ENCODE measurements at regions not wholly inside any gene's neighbourhood (a gene's known extent, or its start where the extent isn't known, plus 50 kb on each side); places are given as distances from the start of the nearest gene placed in this dataset. TPM values are rescaled to one million over a fixed set of nuclear protein-coding genes. Genes with fewer than 3 reads are reported as not detected.

DNA sequence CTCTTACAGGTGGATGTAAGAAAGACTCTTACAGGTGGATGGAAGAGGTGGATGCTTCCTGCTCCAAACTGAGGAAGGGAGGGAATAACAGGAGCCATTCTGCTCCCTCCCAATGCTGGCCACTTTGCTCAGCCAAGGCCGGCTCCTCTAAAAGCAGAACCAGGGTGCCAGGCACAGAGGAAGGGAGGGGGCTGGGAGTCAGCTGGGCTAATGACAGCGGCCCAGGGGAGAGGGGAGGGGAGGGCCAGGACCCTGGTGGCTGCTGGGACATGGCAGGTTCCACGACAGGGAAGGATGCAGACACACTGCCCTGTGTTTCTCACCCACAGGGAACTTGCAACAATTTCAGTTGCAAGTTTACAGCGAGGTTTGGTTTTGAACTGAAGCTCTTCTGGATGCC is 173.4 kb downstream of the ANAPC1 start:
- no peak for DNase-seq (ENCODE audit: low read depth)
- no peak overlapping the region for H3K4me3 ChIP-seq (ENCODE audit: low read depth, low read length)
- TF ChIP-seq, protein P1, sequence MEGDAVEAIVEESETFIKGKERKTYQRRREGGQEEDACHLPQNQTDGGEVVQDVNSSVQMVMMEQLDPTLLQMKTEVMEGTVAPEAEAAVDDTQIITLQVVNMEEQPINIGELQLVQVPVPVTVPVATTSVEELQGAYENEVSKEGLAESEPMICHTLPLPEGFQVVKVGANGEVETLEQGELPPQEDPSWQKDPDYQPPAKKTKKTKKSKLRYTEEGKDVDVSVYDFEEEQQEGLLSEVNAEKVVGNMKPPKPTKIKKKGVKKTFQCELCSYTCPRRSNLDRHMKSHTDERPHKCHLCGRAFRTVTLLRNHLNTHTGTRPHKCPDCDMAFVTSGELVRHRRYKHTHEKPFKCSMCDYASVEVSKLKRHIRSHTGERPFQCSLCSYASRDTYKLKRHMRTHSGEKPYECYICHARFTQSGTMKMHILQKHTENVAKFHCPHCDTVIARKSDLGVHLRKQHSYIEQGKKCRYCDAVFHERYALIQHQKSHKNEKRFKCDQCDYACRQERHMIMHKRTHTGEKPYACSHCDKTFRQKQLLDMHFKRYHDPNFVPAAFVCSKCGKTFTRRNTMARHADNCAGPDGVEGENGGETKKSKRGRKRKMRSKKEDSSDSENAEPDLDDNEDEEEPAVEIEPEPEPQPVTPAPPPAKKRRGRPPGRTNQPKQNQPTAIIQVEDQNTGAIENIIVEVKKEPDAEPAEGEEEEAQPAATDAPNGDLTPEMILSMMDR (IDR thresholded peaks at IDR 0.05; ENCODE audit: insufficient read depth, low read depth, low read length) = no peak

DNA sequence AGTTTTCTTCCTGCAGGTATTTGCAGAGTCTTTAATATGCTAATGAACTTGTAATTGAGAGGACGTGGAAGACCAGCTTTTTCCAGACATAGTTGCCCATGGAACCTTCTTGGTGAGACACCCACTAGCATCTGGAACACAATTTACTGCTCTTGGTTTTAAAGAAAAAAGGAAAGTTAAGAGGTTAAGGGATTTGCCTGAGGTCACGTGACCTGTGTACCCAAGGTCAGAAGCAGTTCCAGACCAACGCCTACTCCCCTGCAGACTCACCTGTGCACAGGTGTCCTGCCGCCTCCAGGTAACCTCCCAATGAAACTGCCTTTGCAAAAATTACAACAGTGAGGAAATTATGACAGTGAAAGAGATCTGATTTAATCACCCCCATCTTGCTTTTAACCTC is 172.7 kb downstream of the ANAPC1 start:
- TF ChIP-seq, protein P1 (IDR thresholded peaks at IDR 0.05; ENCODE audit: insufficient read depth, low read depth, low read length) = no peak
- H3K4me3 ChIP-seq (ENCODE audit: low read depth, low read length) = no peak overlapping the region
- no peak for DNase-seq (ENCODE audit: low read depth)

DNA sequence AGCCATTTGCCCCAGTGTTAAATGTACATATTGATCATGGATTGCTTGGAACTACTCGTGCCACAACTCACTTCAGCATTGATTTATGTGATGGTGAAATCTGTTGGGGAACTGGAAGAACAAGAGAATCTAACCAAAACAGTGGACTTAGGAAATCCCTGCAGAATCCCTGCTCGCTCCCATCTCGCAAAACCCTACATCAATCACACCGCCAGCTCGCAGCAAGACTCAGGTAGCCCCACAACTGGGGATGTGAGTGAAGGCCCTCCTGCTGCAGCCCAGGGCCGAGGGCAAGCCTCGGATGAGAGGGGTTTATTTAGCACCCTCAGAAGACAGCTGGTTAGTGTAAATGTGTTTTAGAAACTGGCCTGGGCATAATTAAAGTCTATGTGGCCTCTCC is 171.6 kb downstream of the ANAPC1 start:
- TF ChIP-seq, protein P1 (IDR thresholded peaks at IDR 0.05; ENCODE audit: insufficient read depth, low read depth, low read length) = no peak
- no peak overlapping the region for H3K4me3 ChIP-seq (ENCODE audit: low read depth, low read length)
- no peak for DNase-seq (ENCODE audit: low read depth)

DNA sequence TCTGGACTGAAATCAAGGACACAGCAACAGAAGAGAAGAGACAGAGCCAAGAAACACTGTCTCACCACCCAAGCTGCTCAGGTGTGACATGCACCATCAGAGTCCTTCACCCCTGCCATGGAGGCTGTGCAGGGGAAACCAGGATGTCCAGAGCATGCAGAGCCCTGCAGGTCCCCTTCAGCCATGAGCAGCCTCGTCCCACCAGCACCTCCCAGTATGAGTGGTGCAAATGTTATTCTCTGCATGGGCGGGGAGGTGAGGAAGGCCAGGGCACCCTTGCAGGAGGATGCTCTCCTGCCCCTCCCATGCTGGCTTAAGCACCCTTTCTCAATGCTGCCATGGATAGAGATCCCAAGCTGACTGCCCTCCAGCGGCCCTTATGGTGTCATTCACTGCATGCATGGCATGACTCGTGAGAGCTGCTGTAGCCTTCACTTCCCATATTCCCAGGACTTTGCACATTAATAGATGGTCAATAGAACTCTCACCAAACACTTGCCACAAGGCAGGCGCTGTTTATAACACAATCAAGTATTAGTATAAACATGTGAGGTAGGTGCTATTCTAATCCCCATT is 171.0 kb downstream of the ANAPC1 start:
- TF ChIP-seq, protein P1 (IDR thresholded peaks at IDR 0.05; ENCODE audit: insufficient read depth, low read depth, low read length) = no peak
- DNase-seq (ENCODE audit: low read depth) = no peak
- H3K4me3 ChIP-seq (ENCODE audit: low read depth, low read length) = no peak overlapping the region

DNA sequence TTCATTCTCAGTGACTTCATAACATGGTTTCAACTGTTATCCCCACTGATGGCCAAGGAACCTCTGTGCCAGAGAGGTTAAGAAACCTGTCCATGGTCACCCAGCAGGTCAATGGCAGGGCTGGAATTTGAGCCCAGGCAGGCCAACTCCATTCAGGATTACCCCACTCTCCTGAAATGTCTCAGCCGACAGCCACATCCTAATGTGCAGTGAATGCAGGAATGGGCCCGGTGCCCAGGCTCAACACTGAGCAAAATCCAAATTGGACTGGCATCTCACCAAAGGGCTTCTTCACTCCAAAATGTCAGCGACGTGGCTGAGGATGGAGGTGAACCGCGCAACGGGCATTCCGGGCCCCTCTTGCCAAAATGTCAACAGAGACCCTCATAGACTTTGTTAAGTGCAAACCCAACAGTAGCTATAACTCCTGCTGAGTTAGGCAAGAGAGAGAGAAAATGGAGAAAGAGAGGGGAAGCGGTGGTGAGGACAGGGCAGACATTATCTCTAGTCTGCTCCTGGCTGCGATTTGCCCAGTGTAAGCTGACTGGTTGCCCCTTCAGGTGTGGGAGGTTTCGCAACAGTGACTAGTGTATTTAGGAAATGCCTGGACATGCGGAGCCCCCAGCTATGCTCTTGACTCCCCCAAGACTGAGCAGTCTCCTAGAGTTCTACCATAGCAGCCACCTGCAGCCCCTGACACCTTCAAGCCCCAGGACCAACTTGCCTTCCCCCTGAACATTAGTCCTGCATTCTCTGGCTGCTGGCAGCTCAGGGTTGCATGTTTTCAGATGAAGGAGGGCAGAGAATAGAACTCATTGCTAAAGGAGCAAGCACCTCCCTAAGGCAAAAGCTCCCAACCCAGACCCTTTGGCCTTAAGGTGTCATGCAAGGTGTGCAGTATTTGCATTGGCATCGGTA is 167.7 kb downstream of the ANAPC1 start:
- TF ChIP-seq, protein P1 (IDR thresholded peaks at IDR 0.05; ENCODE audit: insufficient read depth, low read depth, low read length) = no peak
- DNase-seq (ENCODE audit: low read depth) = no peak
- no peak overlapping the region for H3K4me3 ChIP-seq (ENCODE audit: low read depth, low read length)

DNA sequence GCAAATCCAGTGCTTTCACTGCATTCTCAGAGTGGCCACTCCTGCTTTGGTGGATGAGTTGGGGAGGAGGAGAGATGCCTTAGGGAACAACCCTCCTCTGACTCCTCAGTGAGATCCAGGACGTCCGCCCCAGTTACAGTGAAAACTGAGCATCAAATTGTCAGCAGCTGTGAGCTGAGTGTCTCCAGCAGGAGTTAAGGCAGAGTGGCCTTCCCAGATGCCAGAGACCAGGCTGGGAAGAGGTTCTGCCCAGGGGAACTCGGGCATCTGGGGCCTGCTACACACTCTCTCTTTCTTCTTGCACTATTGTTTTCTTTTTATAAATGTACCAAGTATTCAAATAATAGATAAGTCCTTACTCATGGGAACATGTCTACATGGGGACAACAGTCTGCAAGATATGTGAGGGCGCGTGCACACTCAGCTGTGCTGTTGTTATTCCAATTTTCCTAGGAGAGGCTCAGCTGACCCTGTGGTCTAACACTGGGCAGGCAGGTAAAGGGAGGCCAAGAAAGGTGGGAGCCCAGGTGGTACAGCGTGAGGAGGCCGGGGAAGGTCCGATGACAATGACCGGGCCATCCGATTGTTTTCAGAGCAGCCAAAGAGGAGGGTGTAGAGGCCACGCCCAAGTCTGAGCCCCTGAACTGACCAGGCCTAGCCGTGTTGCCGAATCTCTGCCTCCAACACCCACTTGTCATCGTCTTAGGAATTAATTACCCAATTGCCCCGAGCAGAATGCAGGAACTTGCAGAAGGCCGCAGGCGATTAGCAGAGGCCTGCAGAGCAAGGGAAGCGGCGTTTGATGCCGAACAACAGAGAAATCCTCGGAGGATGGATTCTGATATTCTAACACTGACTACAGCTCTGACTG is 166.9 kb downstream of the ANAPC1 start:
- DNase-seq (ENCODE audit: low read depth) = no peak
- TF ChIP-seq, protein P1 (IDR thresholded peaks at IDR 0.05; ENCODE audit: insufficient read depth, low read depth, low read length) = no peak
- H3K4me3 ChIP-seq (ENCODE audit: low read depth, low read length) = no peak overlapping the region

Small RNAs in the stretch of these regions (small RNA-seq; reads per million reads assigned to genes)
- gene MIR4435-2 = not detected

Measured in fibroblast of villous mesenchyme (primary cell).